ENCODE measurements at regions not wholly inside any gene's neighbourhood (a gene's known extent, or its start where the extent isn't known, plus 50 kb on each side); places are given as distances from the start of the nearest gene placed in this dataset.

DNA sequence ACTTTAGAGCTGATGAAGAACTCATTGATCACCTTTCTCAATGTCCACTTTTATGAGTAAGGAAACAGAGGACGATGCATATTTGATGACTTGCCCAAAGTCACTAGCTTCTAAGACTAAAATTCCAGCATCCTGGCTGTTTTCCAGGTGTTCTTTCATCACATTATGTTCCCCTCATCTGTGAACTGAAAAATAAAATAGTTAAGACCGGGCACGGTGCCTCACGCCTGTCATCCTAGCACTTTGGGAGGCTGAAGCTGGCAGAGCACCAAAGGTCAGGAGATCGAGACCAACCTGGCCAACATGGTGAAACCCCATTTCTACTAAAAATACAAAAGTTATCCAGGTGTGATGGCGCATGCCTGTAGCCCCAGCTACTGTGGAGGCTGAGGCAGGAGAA, 297.5 kb downstream of the DUSP10 start:
- CTCF ChIA-PET = interaction anchor here (1.0 to 2.7 kb wide), 8 partner anchors 8 to 1011 kb away, joined by 3 to 9 read pairs (median 4); no protein-coding TSS in a partner anchor

DNA sequence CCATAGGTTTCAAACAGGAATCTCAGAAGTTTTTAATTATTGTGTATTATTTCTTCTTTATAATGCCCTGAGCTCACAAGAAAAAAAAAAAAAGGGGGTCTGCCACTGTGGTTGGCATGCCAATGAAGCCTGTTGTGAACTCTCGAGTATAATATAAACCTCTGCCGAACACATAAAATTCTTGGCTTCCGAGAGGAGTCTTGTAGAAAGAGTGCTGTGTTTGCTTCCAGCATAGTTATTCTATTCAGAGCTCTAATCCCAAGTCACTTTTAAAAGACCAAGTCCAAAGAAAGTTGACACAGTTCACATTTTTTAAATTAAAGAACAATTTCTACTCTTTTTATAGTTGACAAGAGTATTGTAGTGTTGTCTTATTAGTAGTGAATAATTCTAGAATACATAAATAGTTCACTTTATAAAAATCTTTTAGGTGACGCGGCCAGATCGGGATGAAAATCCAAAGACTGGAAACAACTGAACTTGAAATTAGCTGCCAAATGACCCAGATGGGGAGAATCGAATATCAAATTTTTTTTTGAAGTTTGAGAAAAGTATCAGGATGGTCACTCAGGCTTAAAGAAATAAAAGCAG, 293.2 kb downstream of the DUSP10 start:
- ChIA-PET POLR2A (no interaction called here), CTCF (interaction anchor here (1.4 to 2.2 kb wide), 4 partner anchors 13 to 1006 kb away, joined by 3 to 6 read pairs (median 5); no protein-coding TSS in a partner anchor)
- TF ChIP-seq, protein P1, sequence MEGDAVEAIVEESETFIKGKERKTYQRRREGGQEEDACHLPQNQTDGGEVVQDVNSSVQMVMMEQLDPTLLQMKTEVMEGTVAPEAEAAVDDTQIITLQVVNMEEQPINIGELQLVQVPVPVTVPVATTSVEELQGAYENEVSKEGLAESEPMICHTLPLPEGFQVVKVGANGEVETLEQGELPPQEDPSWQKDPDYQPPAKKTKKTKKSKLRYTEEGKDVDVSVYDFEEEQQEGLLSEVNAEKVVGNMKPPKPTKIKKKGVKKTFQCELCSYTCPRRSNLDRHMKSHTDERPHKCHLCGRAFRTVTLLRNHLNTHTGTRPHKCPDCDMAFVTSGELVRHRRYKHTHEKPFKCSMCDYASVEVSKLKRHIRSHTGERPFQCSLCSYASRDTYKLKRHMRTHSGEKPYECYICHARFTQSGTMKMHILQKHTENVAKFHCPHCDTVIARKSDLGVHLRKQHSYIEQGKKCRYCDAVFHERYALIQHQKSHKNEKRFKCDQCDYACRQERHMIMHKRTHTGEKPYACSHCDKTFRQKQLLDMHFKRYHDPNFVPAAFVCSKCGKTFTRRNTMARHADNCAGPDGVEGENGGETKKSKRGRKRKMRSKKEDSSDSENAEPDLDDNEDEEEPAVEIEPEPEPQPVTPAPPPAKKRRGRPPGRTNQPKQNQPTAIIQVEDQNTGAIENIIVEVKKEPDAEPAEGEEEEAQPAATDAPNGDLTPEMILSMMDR (IDR thresholded peaks at IDR 0.05; ENCODE audit: insufficient read depth, low read length, missing control alignments) = no peak
- no peak for DNase-seq (ENCODE audit: low read depth, low spot score)
- no peak overlapping the region for H3K4me3 ChIP-seq (ENCODE audit: low read depth, low read length)

More for the DNA sequence above, 297.5 kb downstream of the DUSP10 start:
- DNase-seq (ENCODE audit: low read depth, low spot score) = no peak
- POLR2A ChIA-PET = no interaction called here
- TF ChIP-seq, protein P1 (IDR thresholded peaks at IDR 0.05; ENCODE audit: insufficient read depth, low read length, missing control alignments) = no peak
- H3K4me3 ChIP-seq (ENCODE audit: low read depth, low read length) = no peak overlapping the region

DNA sequence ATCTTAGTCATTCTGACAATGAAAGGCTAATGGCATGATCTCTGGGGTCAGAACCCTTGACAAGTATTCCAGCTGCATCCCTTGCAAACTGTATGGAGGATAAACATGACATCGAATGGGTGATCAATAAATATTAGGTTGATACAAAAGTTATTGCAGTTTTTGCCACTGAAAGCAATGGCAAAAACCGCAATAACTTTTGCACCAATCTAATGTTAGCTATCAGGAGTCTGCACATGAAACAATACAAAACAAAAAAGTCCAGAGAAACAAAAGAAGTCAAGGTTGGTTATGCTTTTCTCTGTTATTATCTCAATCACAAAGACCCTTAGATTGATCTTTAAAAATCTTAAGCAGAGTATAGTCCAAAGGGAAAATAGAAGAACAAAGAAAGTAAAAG, 292.7 kb downstream of the DUSP10 start:
- CTCF ChIA-PET = interaction anchor here (1.4 to 2.2 kb wide), 4 partner anchors 13 to 1006 kb away, joined by 3 to 6 read pairs (median 5); no protein-coding TSS in a partner anchor
- no peak overlapping the region for H3K4me3 ChIP-seq (ENCODE audit: low read depth, low read length)
- POLR2A ChIA-PET = no interaction called here
- TF ChIP-seq, protein P1 (IDR thresholded peaks at IDR 0.05; ENCODE audit: insufficient read depth, low read length, missing control alignments) = no peak
- DNase-seq (ENCODE audit: low read depth, low spot score) = no peak

DNA sequence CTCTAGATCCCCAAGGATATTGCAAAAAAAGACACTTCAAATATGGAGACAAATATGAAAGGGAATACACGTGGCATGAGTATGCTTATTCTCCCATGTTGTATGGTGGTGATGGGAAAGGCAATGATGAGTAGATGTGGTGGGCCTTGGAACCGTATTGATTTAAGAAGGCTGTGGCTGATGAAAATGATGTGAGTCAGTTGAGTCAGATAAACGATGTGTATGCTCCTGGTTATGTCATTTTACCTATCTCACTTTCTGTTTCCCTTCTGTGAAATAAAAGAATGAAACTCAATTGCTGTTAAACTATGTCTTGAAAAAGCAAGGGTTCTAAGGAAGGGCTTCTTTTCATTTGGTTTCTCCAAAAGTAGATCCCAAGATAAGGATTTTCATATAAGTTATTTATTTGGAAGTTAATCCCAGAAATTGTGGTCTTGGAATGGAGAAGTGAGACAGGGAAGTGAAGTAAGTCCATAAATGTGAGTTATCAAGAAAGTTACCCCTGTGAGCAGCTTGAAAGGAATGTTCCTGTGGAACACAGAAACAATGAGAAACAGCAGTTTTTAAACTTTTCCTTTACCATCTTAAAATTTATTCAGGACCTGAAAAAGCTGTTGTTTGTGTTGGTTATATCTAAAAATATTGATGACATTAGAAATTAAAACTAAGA, 292.0 kb downstream of the DUSP10 start:
- no peak for DNase-seq (ENCODE audit: low read depth, low spot score)

DNA sequence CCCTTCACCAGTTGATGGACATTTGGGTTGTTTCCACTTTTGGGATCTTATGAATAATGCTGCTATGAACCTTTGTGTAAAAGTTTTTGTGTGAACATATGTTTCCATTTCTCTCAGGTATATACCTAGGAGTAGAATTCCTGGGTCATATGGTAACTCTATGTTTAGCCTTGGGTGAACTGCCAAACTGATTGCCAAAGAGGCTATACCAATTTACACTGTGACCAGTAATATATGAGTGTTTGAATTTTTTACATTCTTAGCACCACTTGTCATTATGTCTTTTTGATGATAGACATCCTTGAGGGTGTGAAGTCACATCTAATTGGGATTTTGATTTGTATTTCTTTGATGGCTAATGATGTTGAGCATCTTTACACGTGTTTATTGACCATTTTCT, 290.1 kb downstream of the DUSP10 start:
- DNase-seq (ENCODE audit: low read depth, low spot score) = no peak
- H3K4me3 ChIP-seq (ENCODE audit: low read depth, low read length) = no peak overlapping the region
- ChIA-PET POLR2A (no interaction called here), CTCF (no interaction called here)
- TF ChIP-seq, protein P1 (IDR thresholded peaks at IDR 0.05; ENCODE audit: insufficient read depth, low read length, missing control alignments) = no peak

More for the DNA sequence above, 292.0 kb downstream of the DUSP10 start:
- TF ChIP-seq, protein P1 (IDR thresholded peaks at IDR 0.05; ENCODE audit: insufficient read depth, low read length, missing control alignments) = no peak
- H3K4me3 ChIP-seq (ENCODE audit: low read depth, low read length) = no peak overlapping the region
- CTCF ChIA-PET = interaction anchor here (2.2 kb wide), 1 partner anchor 1005 kb away, joined by 6 read pairs; no protein-coding TSS in a partner anchor
- POLR2A ChIA-PET = no interaction called here

DNA sequence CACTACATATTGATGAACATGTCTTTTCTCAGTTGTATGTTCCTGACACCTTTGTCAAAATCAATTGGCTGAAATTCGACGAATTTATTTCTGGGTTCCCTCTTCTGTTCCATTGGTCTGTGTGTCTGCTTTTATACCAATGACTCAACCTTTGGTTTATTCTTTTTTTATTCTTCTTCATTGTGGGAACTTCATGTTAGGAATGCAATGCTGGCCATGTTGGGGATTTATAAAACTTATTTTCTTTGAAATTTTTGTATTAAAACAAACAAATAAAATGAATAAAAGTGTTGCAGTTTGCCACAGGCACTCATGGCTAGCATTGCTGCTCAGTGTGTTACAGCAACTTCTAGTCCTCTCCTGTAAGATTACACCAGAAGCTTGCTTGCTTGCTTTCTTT, 287.8 kb downstream of the DUSP10 start:
- H3K4me3 ChIP-seq (ENCODE audit: low read depth, low read length) = no peak overlapping the region
- TF ChIP-seq, protein P1 (IDR thresholded peaks at IDR 0.05; ENCODE audit: insufficient read depth, low read length, missing control alignments) = no peak
- DNase-seq (ENCODE audit: low read depth, low spot score) = no peak
- POLR2A ChIA-PET = interaction anchor here (0.6 to 0.7 kb wide), 2 partner anchors 20 to 1003 kb away, joined by 3 read pairs; no protein-coding TSS in a partner anchor
- CTCF ChIA-PET = interaction anchor here (1.6 kb wide), 1 partner anchor 24 kb away, joined by 3 read pairs; no protein-coding TSS in a partner anchor

Data from AG04449 (cell line).